Type B pancreatic cell (in vitro differentiated cells): ENCODE measurements at regions not wholly inside any gene's neighbourhood (a gene's known extent, or its start where the extent isn't known, plus 50 kb on each side); places are given as distances from the start of the nearest gene placed in this dataset.
A peak's percentile ranks its signal among the peaks of the same experiment; 100 is the strongest.

Experiments
- DNase-seq: peaks from one replicate; pipeline ENCODE4 v3.0.0; 2021; ENCODE audit warnings: mixed read lengths; ENCODE audit not compliant: unreplicated experiment; ENCODE audit errors: extremely low spot score
- H3K27ac Mint-ChIP-seq: 2 replicates; pipeline ENCODE4 v1.8.0; 2021; ENCODE audit warnings: mild to moderate bottlenecking, mixed read lengths
- H3K27me3 Mint-ChIP-seq: 2 replicates; pipeline ENCODE4 v1.8.0; 2021; ENCODE audit warnings: mixed read lengths
- H3K36me3 Mint-ChIP-seq: 2 replicates; pipeline ENCODE4 v1.8.0; 2021; ENCODE audit warnings: mixed read lengths
- H3K4me1 Mint-ChIP-seq: one replicate; pipeline ENCODE4 v1.8.0; 2021; ENCODE audit warnings: mixed read lengths; ENCODE audit not compliant: unreplicated experiment
- H3K4me3 Mint-ChIP-seq: 2 replicates; pipeline ENCODE4 v1.8.0; 2021; ENCODE audit warnings: mild to moderate bottlenecking, mixed read lengths
- H3K9me3 Mint-ChIP-seq: 2 replicates; pipeline ENCODE4 v1.8.0; 2021; ENCODE audit warnings: mixed read lengths
- TF ChIP-seq, protein P1 (sequence below): fragments of 200-600 bp; sonication (generic); conservative IDR thresholded peaks from 2 replicates; pipeline ENCODE4 v1.5.0; 2021; ENCODE audit warnings: antibody characterized with exemption, mild to moderate bottlenecking

GRCh38 chr13:80989747-80990146, 648.8 kb upstream of the SPRY2 start:
- Mint-ChIP-seq H3K9me3 (peaks cover 16% of the 10 kb centered on the region), H3K27me3 (no peaks in the 10 kb centered on the region), H3K4me1 (no peaks in the 10 kb centered on the region), H3K4me3 (no peak overlapping the region), H3K27ac (no peak overlapping the region), H3K36me3 (no peaks in the 10 kb centered on the region)
- no peak for DNase-seq
- TF ChIP-seq, protein P1, sequence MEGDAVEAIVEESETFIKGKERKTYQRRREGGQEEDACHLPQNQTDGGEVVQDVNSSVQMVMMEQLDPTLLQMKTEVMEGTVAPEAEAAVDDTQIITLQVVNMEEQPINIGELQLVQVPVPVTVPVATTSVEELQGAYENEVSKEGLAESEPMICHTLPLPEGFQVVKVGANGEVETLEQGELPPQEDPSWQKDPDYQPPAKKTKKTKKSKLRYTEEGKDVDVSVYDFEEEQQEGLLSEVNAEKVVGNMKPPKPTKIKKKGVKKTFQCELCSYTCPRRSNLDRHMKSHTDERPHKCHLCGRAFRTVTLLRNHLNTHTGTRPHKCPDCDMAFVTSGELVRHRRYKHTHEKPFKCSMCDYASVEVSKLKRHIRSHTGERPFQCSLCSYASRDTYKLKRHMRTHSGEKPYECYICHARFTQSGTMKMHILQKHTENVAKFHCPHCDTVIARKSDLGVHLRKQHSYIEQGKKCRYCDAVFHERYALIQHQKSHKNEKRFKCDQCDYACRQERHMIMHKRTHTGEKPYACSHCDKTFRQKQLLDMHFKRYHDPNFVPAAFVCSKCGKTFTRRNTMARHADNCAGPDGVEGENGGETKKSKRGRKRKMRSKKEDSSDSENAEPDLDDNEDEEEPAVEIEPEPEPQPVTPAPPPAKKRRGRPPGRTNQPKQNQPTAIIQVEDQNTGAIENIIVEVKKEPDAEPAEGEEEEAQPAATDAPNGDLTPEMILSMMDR, result no peak

DNA sequence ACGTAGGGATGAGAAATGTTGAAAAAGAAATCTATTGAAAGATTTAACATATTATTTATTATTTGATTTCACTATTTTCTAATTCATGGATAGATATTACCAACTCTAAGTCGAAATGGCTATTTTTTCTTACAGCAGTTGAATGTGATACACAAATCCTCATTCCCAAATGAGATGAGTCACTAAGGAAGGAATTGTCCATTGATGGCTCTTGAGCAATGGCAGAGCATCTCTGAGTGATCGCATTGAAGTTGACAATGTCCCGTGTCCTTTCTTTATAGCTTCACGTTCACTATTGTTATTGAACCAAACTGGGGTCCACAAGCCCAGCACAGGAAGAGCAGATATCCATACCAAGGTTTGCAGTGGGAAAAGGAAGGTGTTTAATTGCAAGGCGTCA, 648.3 kb upstream of the SPRY2 start:
- TF ChIP-seq, protein P1, result no peak
- no peaks in the 10 kb centered on the region for H3K27me3 Mint-ChIP-seq

GRCh38 chr13:80988391-80989151, 647.6 kb upstream of the SPRY2 start:
- DNase-seq, result no peak
- H3K27ac Mint-ChIP-seq, result no peak overlapping the region
- TF ChIP-seq, protein P1, result no peak
- H3K9me3 Mint-ChIP-seq, result peaks cover 16% of the 10 kb centered on the region
- H3K4me1 Mint-ChIP-seq, result no peaks in the 10 kb centered on the region
- H3K27me3 Mint-ChIP-seq, result no peaks in the 10 kb centered on the region
- H3K4me3 Mint-ChIP-seq, result no peak overlapping the region
- no peaks in the 10 kb centered on the region for H3K36me3 Mint-ChIP-seq

More for the DNA sequence above, 648.3 kb upstream of the SPRY2 start:
- peaks cover 16% of the 10 kb centered on the region for H3K9me3 Mint-ChIP-seq
- no peak for DNase-seq
- H3K4me3 Mint-ChIP-seq, result no peak overlapping the region
- H3K4me1 Mint-ChIP-seq, result no peaks in the 10 kb centered on the region
- no peaks in the 10 kb centered on the region for H3K36me3 Mint-ChIP-seq
- H3K27ac Mint-ChIP-seq, result no peak overlapping the region

DNA sequence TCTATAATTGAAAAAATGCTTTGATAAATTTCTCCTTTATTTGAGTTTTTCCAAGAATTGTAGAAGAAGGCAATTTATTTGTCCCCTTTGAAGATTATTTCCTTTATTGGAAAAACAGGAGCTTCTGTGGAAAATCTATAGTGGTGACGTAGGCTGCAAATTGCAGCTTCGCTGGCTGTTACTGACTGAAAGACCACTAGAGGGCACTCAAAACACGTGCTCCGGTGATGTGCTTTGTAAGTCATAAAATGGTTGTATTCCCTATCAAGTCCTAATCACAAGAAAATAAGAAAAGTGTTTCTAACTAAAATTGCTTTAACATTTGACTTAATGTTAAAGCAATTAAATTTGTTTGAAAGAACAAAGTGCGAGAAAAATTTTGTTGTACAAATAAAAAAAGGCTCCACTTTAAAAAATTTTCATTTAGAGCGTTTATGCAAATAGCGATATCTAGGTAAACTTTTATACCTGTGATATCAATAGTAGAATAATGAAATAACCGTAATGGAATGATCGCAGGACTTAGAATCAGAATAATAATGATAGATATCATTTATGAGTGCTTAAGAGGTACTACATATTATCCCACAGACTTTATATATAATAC, 638.2 kb upstream of the SPRY2 start:
- Mint-ChIP-seq H3K36me3 (no peaks in the 10 kb centered on the region), H3K27ac (no peak overlapping the region), H3K4me1 (no peaks in the 10 kb centered on the region), H3K9me3 (no peaks in the 10 kb centered on the region), H3K4me3 (no peak overlapping the region), H3K27me3 (no peaks in the 10 kb centered on the region)
- DNase-seq, result no peak
- TF ChIP-seq, protein P1, result peak; percentile 94

GRCh38 chr13:80977168-80977567, 636.2 kb upstream of the SPRY2 start:
- H3K27ac Mint-ChIP-seq, result no peak overlapping the region
- no peaks in the 10 kb centered on the region for H3K27me3 Mint-ChIP-seq
- H3K9me3 Mint-ChIP-seq, result no peaks in the 10 kb centered on the region
- H3K4me1 Mint-ChIP-seq, result no peaks in the 10 kb centered on the region
- TF ChIP-seq, protein P1, result no peak
- no peak for DNase-seq
- no peaks in the 10 kb centered on the region for H3K36me3 Mint-ChIP-seq
- no peak overlapping the region for H3K4me3 Mint-ChIP-seq
